CD4-positive, alpha-beta T cell treated with Interleukin-4 for 1 hour (primary cell): ENCODE measurements at regions not wholly inside any gene's neighbourhood (a gene's known extent, or its start where the extent isn't known, plus 50 kb on each side); places are given as distances from the start of the nearest gene placed in this dataset.
"Not testable (repeated sequence)": the region's sequence is repeated elsewhere in the genome, so short reads cannot be mapped to it uniquely, and the experiment has no call there.

ENCODE experiments used
- DNase-seq, 2 donors: peaks; one replicate each; pipeline ENCODE4 v3.0.0-alpha.2; 2020 to 2022

DNA sequence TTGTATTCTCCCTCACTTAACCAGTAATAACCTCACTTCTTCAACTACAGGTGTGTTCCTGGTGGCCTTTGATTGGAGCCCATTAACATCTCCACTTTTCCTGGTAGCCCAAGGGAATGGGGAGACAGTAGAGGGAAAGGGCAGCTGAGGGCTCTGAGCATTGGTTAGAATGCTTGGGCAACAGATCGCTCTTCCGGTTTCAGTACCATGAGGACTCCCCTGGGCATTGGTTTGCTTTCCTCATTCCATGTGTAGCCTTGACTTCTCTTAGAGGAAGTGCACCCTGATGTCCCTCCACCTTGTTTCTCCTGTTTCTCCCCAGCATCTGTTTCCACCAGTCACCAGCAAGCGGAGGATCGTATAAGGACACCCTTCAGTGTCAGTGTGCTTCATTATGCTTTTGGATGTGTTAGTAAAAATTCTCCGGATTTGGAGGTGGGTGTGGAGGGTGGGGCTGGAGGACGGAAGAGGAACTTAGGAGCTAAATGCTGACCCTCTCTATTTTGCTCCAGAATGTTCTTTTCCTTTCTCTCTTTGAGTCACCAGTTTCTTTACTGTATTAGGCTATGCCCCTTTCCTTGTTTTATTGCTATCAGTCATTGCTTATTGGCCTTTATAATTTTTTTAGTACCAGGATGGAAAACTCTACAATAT, 50.6 kb upstream of the ZNG1B start:
- not testable (repeated sequence) for DNase-seq

DNA sequence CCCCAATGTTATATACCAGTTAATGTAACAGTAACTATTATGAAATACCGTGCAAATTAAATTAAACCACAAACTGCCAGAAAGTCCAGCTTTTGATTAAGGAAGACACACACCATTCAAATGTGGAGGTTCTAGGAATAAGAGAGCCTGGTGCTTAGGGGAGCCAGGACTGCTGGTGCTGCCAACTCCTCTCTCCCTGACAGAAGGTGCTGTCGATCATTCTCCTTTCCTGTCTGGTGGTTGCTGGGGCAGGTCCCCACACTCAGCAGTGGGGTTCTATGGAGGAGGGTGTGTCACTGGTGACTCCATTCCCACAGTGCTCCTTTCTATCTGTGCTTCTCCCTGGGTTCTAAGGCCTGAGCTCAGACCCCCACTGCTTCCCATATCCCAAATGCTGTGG, 57.9 kb upstream of the ZNG1B start:
- DNase-seq = not testable (repeated sequence)

DNA sequence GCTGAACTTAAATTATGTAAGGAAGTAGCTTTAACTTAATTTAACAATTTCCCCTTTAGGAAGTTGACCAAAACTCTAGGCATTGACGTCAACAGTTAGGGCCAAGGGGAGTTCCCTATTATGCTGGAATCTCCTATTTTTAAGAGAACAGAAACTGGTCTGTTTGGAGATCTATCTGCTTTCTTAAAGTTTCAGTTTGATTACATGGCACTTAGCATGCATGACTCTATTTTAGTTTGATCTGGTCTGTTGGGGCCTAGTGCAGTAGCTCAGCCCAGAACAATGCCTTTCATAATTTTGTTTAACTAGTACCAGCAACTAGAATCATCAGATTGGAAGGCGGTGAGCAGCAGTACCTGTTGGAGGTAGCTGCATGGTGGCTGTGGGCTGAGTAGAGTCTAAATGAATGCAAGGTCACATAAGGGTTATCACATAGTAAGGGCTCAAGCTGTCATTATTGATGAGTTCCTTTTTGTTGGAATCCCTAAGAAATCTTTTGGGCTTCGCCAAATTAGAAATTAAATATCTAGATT, 60.5 kb upstream of the ZNG1B start:
- peak; percentile 26 to 48 for DNase-seq

DNA sequence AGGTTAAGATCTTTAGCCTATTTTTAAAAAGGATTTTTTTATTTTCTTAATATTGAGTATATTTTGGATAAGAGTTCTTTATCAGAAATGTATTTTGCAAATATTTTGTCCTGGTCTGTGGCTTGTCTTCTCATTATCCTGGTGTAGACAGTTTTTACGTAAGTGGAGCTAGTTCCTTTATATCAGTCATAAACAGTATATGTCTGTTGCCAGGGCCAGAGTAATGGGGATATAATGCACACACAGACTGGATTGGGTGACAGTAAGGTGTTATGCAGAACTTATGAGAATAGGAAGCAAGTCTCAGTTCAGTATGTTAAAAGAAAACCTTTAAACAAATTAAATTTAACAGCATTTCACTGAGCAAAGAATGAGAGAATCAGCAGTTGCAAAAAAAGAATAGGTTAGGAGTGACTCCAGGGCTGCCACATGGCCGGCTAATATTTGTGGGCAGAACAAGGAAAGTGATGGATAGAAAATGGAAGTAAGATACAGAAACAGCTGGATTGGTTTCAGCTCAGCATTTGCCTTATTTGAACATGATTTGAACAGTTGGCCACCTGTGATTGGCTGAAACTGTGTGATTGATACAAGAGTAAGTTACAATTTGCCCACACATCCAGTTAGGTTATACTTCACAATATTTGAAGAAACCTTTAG, 61.1 kb upstream of the ZNG1B start:
- no peak for DNase-seq

DNA sequence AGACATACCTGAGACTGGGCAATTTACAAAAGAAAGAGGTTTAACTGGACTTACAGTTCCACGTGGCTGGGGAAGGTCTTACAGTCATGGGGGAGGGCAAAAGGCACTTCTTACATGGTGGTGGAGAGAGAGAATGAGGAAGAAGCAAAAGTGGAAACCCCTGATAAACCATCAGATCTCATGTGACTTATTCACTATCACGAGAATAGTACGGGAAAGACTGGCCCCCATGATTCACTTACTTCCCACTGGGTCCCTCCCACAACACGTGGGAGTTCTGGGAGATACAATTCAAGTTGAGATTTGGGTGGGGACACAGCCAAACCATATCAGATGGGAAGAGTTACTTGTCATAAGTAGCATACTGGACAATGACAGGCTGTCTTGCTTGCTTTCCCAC, 62.6 kb upstream of the ZNG1B start:
- peak in 1 of 2 donors; percentile 46 for DNase-seq

DNA sequence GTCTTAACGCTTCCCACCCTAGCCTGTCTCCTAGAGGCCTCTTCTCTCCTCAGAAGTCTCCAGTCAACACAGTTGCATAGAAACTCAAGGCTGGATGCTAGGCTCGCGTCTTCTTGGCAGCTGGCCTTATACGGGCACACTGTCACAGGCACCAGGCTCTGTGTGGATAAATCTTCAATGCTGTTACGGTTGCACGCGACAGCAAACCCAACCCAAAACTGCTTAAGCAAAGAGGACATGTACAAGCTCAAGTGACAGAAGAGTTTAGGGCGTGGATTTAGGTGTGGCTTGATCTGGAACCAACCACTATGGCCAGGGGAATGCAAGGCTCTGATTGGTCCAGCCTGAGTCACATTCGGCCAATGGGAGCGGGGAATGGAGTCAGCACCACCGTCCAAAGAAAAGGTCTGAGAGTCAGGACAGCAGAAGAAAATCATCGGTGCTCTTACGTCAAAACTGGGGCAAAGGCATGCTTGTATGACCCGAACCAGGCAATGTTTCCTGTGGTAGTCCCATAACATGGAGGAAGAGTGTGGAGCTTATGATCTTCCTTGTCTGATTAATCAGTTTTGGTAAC, 65.1 kb upstream of the ZNG1B start:
- not testable (repeated sequence) for DNase-seq

DNA sequence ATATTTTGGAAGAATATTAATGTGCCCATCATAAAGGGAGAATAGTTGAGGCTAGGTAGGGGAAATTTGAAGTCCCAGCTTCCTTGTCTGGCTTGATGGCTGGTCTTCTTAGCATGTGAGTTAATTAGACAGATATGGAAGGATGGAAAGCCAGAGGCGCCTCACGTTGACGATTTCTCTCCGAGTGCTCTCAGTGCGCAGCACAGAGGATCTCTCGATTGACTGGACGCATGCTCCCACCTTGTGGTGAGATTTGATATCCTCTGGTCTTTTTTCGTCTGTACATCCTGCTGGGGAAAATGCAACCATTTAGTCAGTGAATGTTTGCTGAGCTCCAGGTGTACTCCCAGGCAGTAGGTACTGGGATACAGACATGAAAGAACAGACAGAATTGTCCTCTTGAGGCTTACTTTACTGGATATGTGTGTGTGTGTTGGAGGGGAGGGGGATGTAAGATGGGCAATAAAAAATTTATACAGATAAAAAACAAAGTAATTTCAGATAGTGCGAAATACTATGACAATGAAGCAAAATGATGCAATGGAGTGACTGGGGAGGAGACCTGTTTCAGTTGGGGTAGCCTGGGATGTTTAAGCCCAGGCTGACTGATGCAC, 66.9 kb upstream of the ZNG1B start:
- peak; percentile 75 for DNase-seq

DNA sequence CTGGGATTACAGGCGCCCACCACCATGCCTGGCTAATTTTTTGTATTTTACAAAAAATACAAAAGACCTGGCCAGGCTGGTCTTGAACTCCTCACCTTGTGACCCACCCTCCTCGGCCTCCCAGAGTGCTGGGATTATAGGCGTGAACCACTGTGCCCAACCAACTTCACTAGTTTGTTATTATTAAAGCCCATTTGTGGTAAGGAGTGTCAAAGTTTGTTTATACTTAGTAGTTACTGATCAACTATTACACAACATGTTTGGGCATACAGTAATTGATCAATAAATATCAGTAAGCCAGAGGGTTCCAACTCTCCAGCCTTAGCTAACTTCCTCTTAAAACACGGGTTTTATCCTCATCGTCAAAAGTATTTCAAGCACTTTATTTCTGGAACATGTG, 67.5 kb upstream of the ZNG1B start:
- DNase-seq = no peak

DNA sequence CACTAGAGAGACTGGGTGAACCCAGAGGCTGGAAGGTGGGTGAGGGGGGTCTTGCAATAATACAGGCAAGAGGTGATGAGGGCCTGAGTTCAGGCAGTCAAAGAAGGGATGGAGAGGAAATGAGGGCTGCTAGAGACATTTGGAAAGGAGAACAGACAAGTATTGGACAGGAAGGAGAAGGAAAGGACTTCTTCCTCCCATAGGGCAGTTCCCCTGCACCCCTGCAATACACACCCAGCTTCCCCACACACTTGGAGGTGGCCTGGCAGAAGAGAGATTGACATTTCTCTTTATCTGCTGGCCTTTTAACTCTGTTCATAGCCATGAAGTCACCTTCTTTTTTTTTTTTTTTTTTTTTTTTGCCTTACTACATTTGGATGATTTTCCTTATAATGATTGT, 68.9 kb upstream of the ZNG1B start:
- DNase-seq = not testable (repeated sequence)

DNA sequence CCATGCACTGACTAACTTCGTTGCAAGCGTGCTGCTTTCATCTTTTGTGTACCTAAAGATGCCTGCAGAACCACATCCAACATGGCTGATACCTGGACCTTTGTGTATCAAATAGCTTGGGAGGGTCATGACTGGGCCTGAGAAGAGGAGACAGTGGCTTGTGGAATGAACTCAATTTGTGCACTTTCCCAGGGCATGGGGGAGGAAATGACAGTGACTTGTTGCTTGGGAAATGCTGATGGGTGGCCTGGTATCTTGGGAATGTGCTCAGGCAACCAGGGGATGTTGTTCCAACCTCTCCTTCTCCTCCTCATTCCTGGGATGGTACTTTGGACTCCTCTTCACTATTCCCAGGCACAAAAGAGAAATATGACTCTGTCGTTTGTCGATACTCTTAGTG, 70.7 kb upstream of the ZNG1B start:
- DNase-seq = not testable (repeated sequence)

DNA sequence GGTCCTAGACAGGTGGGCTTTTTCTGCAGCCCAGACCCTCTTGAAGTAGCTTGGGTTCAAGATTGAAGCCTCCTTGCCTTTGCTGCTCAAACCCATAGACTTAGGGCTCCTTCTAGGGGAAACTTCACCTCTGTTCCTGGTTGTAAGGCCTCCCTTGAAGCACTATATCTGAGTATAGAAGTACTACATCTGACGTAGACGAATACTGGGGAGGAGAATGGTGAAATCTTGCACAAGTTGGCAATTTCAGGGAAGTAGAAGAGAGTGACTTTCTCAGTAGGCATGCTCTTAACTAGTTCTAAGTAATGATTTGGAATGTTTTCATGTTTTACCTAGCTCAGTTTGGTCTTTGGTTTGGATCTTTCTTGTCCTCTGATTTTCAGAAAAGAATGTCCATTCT, 71.7 kb upstream of the ZNG1B start:
- DNase-seq = not testable (repeated sequence)

DNA sequence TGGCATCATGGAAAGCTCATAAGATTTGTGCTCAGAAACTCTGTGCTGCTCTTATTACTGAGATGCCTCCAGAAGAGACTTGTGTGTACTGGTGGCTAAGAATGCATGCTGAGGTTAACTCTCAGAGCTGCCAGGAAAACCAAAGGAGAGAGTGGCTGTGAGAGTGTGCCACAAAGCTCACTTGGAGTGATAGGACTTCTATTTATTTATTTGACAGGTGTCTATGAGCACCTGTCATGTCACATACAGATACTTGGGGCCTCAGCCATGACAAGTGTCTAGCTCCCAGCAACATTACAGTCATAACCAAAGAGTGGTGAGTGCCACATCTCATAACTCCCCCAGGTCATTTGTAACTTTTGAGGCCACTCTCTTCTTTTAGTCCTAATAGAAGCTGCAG, 72.2 kb upstream of the ZNG1B start:
- DNase-seq = not testable (repeated sequence)

DNA sequence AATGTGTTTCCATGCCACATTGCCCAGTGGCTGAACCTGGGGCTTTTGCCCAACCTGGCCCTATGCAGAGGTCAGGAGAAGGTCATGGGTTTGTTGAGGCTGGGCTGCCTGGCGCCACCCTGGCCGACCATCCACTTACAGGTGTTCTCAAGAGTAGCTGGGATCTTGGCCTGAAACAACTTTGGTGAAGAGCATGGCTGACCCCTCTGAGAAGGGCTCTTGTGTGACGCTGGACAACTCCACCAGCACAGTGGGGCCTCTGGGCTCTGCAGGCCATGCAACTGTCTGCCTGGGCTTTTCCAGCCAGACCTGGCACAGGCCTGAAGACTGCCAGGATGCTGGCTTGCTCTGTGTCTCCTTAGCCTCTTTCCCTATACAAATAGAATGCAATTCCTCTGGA, 76.4 kb upstream of the ZNG1B start:
- no peak for DNase-seq

DNA sequence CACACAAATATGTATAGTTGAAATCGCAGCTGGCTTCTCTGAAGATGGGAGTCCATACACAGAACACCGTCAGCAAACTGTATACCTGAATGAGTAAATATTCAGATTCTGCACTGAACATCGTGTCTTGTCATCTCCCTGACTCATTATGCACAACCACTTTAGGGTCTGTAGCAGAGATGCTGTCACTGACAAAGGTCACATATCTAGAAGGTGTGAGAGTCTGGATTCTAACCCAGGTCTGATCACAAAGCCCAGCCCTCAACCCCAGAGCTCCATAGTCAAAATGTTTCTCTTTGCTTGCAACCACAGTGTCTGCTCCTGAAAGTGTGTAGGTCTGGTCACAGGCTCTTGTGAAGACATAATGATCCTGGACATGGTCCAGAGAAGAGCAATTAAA, 78.3 kb upstream of the PAX8 start:
- DNase-seq = no peak

DNA sequence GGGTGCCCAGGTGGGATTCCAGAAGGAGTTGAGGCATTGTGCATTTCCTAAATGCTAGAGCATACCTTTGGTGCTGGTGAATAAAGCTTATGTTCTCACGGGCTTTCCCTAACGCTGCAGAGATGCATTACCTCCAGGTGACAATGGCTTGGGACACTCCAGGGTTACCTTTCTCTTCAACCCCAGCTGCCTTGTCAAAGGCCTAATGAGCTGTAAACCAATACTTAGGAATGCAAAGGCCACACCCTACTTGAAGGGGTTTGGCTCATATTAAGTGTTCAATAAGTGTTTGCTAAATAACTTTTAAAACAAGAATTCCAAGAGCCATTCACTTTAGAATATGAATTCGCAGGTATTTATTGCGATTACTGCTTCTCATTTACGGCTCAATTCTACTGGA, 77.6 kb upstream of the PAX8 start:
- DNase-seq = not testable (repeated sequence)

DNA sequence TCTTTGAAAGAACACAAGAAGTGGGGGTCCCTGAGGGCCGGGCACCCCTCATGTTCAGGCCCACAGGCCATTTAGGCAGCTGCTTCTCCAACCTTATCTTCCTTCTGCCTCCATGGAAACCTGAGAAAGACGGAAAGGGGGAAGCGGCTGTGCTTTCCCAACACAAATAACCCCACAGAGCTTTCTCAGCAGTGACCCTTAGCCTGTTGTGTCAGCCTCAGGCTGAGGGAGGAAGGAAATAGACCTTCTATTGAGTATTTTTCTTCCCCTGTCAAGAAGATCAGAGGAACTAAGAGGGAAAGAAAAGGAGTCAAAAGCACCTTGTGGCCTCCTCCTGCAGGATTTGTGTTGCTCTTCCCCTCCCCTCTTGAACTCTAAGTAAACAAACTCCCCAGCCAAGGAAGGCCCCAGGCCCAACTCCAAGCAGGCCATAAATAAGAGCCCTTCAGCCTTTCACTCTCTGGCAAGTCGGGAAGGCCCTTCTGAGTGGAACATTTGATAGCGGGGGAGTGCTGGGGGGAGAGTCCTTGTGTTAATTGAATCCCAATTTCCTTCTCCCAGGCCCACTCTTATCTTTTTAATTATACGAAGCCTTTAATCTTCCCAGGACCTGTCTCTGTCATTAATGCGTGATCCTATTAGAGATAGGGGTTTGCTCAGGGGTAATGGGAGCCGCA, 76.8 kb upstream of the PAX8 start:
- DNase-seq = not testable (repeated sequence)

DNA sequence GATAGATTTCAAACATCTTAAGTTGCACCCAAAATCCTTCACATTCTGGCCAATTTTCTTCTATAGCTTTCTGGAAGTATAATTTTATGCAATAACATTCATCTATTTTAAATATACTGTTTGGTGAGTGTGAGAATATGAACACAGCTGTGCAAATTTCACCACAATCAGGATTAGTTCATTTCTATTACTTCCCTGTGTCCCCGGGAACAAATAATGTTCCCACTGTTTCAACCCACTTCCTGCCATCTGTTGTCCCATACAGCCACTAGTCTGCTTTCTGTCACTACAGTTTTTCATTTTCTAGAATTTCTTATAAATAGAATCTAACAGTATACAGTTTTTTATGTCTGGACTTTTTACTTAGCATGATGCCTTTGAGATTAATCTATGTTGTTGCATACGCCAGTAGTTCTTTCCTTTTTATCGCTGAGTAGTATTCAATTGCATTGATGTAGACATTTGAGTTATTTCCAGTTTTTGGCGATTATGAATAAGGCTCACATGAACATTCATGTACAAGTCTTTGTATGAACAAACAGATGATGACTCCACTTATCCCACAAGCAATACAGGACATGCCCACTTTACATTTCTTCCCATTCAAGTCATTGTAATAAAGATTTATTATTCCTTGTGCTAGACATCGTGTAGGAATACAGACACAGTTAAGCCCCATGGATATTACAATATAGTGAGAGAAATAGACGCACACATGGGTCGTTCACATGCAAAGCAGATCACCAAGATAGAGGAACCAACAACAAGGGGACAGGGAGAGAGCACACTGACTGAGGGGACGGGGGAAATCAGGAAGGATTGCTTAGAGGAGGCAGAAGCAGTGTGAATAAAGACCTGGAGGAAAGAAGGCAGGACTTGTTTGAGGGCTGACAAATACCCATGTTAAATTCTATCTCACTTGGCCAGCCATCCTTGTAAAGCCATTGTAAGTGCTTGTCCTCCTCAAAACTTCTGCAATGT, 72.9 kb upstream of the PAX8 start:
- no peak for DNase-seq

DNA sequence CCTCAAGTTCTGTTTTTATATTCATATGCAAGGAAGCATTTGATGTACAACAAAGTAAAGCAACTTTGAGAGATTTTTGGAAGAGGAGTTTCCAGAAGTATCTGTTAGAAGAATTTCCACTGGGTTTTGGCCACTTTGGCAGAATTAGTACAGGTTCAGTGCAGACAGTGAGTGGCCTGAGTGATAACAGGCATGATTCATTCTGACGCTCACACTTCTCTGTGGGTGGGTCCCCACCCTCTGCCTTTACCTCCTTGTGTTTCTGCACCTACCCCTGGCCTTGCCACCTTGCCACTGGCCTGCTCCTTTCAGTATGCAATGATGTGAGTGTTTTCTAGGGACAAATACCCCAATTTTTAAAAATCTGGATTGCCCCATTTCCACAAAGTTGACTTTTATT, 65.1 kb upstream of the PAX8 start:
- not testable (repeated sequence) for DNase-seq

DNA sequence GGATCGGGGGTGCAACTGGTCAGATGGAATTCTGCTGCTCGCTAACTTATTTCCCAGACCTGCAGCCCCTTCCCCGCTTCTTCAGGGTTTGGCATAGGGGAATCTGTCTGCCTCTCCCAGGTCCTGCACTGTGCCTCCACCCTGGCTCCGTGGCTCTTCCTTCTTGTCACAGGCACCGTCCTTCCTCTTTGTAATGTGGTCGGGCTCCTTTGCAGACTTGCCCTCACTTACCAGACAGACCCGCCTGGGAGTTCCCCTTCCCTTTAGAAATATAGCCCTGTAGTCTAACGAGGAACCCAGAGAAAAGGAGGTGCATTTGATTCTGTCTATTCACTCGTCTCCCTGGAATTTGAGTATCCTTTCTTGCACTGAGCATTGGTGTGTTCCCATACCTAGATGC, 63.9 kb upstream of the PAX8 start:
- DNase-seq = peak; percentile 17 to 58

DNA sequence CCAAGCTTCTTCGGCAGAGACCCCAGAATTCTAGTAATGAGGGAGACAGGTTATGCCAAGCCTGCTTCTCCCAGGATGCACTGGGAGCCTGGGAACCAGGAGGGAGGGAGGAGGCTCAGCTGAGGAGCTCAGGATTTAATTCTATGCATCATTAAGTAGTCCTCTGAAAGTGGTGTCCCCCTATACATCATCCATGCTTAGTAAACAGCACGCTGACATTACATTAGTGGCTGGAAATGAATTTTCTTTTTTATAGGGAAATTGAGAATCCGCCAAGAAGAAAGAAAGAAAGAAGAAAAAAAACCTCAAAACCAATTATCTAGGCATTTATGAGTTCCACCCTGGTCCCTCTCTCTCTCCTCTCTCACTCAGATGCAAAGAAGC, 63.1 kb upstream of the PAX8 start:
- not testable (repeated sequence) for DNase-seq

DNA sequence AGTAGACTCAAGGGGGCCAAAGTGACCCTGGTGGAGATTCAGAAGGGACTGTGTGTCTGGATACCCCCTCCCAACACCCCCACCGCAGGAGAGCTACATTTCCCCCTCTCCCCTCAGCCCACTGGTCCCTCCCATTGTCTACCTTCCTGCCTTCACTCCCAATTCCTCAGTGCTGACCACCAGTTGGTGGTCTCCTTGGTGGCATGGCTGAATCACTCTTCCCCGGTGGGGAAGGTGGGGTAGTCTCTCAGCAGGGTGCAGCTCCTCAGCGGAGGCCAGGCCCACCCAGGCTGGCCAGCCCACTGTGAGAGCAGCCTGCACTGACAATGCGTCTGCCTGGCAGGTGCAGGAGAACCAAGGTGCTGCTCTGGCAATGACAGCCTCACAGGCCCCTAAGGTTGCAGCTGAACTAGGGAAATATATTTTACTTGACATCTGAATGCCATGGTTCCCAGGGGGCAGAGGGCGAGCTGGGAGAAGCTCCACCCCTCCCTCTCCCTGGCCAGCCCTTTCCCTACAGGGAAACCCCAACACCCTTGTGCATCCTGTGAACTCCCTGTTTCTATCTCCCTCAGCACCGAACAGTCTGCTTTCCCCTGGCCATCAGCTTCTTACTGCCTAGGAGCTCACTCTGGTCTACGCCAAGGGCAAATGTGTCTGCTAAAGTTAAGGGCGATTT, 62.6 kb upstream of the PAX8 start:
- no peak for DNase-seq
